ENCODE measurements at regions not wholly inside any gene's neighbourhood (a gene's known extent, or its start where the extent isn't known, plus 50 kb on each side); places are given as distances from the start of the nearest gene placed in this dataset.
A peak's percentile ranks its signal among the peaks of the same experiment; 100 is the strongest.

DNA sequence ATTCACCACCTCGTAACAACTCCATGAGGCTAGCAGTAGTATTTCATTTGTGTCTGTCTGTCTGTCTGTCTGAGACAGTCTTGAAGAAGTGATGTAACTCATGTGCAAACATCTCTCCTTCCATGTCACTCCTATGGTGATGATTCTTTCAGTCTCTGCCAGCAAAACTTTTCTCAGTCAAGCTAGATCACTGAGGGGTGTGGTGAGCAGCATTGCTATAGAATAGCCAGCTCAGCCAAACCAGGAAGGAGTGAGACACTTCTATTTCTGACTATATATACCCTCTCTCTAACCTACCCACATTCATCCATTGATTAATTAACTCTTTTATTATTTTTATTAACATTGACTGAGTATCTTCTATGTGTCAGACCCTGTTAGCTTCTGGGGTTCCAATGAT is 1095.1 kb upstream of the GYPC start:
- no peaks in the 10 kb centered on the region for H3K36me3 ChIP-seq (replicated peaks; ENCODE audit: insufficient read depth, low read depth)
- H3K27me3 ChIP-seq, result no peaks in the 10 kb centered on the region
- TF ChIP-seq EZH2phosphoT487 (IDR thresholded peaks at IDR 0.05; ENCODE audit: low read depth, severe bottlenecking, unreplicated experiment) (no peak), EZH2 (IDR thresholded peaks at IDR 0.05; ENCODE audit: borderline replicate concordance) (no peak)
- TF ChIP-seq, protein P1, sequence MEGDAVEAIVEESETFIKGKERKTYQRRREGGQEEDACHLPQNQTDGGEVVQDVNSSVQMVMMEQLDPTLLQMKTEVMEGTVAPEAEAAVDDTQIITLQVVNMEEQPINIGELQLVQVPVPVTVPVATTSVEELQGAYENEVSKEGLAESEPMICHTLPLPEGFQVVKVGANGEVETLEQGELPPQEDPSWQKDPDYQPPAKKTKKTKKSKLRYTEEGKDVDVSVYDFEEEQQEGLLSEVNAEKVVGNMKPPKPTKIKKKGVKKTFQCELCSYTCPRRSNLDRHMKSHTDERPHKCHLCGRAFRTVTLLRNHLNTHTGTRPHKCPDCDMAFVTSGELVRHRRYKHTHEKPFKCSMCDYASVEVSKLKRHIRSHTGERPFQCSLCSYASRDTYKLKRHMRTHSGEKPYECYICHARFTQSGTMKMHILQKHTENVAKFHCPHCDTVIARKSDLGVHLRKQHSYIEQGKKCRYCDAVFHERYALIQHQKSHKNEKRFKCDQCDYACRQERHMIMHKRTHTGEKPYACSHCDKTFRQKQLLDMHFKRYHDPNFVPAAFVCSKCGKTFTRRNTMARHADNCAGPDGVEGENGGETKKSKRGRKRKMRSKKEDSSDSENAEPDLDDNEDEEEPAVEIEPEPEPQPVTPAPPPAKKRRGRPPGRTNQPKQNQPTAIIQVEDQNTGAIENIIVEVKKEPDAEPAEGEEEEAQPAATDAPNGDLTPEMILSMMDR (IDR thresholded peaks at IDR 0.05; ENCODE audit: poor library complexity), result no peak
- peak overlapping the region; percentile 23 for H3K27ac ChIP-seq
- WGBS (ENCODE audit: low lambda C conversion rate, missing lambda C conversion rate), result 70% methylated on average over 1 of the region's 1 CpG
- no peaks in the 10 kb centered on the region for H3K4me1 ChIP-seq (ENCODE audit: insufficient read depth)
- no peaks in the 10 kb centered on the region for H4K20me1 ChIP-seq (ENCODE audit: insufficient read depth, poor library complexity, severe bottlenecking)
- no peaks in the 10 kb centered on the region for H3K9me2 ChIP-seq (replicated peaks; ENCODE audit: insufficient read depth)
- no peaks in the 10 kb centered on the region for H3K9me3 ChIP-seq (ENCODE audit: low read depth)
- H3K4me2 ChIP-seq, result no peak overlapping the region
- DNase-seq (ENCODE audit: low spot score), result no peak
- no peaks in the 10 kb centered on the region for H3K79me2 ChIP-seq
- H2AFZ ChIP-seq, result no peak overlapping the region
- no peak overlapping the region for H3K4me3 ChIP-seq

DNA sequence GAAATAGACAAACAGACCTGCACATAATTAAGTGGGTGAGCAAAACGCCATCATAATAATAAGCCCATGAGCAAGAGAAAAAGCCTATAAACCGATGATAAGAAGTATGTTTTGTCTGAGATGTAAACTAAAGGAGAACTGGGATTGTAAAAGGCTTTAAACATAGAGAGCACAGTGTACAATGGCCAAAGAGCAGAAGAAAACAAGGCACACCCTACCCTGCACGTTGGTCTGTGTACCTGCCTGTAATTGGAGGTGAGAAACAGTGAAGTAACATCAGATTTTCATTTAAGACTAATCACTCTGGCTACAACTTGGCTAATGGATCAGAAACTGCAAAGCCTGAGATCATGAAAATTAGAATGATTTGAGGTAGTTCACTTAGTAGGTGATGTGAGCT is 1094.7 kb upstream of the GYPC start:
- no peaks in the 10 kb centered on the region for H3K9me2 ChIP-seq (replicated peaks; ENCODE audit: insufficient read depth)
- H3K4me3 ChIP-seq, result no peak overlapping the region
- no peak overlapping the region for H2AFZ ChIP-seq
- no peaks in the 10 kb centered on the region for H3K36me3 ChIP-seq (replicated peaks; ENCODE audit: insufficient read depth, low read depth)
- H3K27me3 ChIP-seq, result no peaks in the 10 kb centered on the region
- WGBS (ENCODE audit: low lambda C conversion rate, missing lambda C conversion rate), result 36% methylated on average over 3 of the region's 3 CpGs
- no peaks in the 10 kb centered on the region for H4K20me1 ChIP-seq (ENCODE audit: insufficient read depth, poor library complexity, severe bottlenecking)
- H3K9me3 ChIP-seq (ENCODE audit: low read depth), result no peaks in the 10 kb centered on the region
- no peaks in the 10 kb centered on the region for H3K4me1 ChIP-seq (ENCODE audit: insufficient read depth)
- no peak for TF ChIP-seq EZH2 (IDR thresholded peaks at IDR 0.05; ENCODE audit: borderline replicate concordance)
- no peak for TF ChIP-seq EZH2phosphoT487 (IDR thresholded peaks at IDR 0.05; ENCODE audit: low read depth, severe bottlenecking, unreplicated experiment)
- TF ChIP-seq, protein P1 (IDR thresholded peaks at IDR 0.05; ENCODE audit: poor library complexity), result no peak
- H3K4me2 ChIP-seq, result no peak overlapping the region
- DNase-seq (ENCODE audit: low spot score), result no peak
- peak overlapping the region; percentile 23 for H3K27ac ChIP-seq
- H3K79me2 ChIP-seq, result no peaks in the 10 kb centered on the region

DNA sequence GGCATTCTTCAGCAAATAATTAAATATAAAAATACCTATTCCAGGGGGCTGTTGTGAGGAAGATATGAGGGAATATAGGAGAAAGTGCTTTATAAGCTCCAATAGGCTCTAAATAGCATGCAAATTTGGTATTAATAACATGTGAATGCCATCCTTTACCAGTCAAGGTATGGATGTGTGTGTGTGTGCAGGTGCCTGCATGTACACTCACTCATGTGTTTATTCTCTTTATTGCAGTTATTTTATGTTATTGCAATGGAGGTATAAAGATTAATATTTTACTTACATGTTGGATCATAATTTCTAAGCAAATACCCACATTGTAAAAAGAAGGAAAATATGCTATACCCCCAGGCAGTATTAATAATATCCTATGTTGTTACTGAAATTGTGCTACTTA is 1093.0 kb upstream of the GYPC start:
- Histone ChIP-seq H3K4me3 (no peak overlapping the region), H3K4me1 (ENCODE audit: insufficient read depth) (no peaks in the 10 kb centered on the region), H3K79me2 (no peaks in the 10 kb centered on the region), H3K27ac (no peak overlapping the region), H3K9me3 (ENCODE audit: low read depth) (no peaks in the 10 kb centered on the region), H3K9me2 (replicated peaks; ENCODE audit: insufficient read depth) (no peaks in the 10 kb centered on the region), H4K20me1 (ENCODE audit: insufficient read depth, poor library complexity, severe bottlenecking) (no peaks in the 10 kb centered on the region), H3K4me2 (no peak overlapping the region), H3K27me3 (no peaks in the 10 kb centered on the region), H2AFZ (no peak overlapping the region), H3K36me3 (replicated peaks; ENCODE audit: insufficient read depth, low read depth) (no peaks in the 10 kb centered on the region)
- no peak for TF ChIP-seq EZH2 (IDR thresholded peaks at IDR 0.05; ENCODE audit: borderline replicate concordance)
- no peak for TF ChIP-seq EZH2phosphoT487 (IDR thresholded peaks at IDR 0.05; ENCODE audit: low read depth, severe bottlenecking, unreplicated experiment)
- TF ChIP-seq, protein P1 (IDR thresholded peaks at IDR 0.05; ENCODE audit: poor library complexity), result no peak
- DNase-seq (ENCODE audit: low spot score), result no peak

DNA sequence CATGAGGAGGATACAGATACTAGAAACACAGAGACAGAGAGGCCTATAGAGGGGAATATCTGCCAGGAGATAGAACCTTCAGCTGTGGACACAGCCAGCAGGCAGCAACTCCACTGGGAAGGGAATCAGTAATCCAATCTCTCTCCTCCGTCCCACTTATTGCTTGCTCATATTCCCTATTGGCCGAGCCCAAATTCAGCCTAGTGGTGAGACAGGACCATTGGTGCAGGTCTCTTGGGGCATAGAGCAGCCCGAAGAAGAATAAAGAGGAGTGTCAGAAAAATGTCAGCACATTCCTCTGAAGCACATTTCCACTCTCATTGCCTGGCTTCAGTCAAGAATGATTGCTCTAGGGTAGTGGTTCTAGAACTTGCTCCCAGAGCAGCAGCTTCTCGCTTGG is 1091.5 kb upstream of the GYPC start:
- 60% methylated on average over 4 of the region's 4 CpGs for WGBS (ENCODE audit: low lambda C conversion rate, missing lambda C conversion rate)
- no peak overlapping the region for H3K4me3 ChIP-seq
- H4K20me1 ChIP-seq (ENCODE audit: insufficient read depth, poor library complexity, severe bottlenecking), result no peaks in the 10 kb centered on the region
- H3K79me2 ChIP-seq, result no peaks in the 10 kb centered on the region
- no peaks in the 10 kb centered on the region for H3K9me2 ChIP-seq (replicated peaks; ENCODE audit: insufficient read depth)
- TF ChIP-seq, protein P1 (IDR thresholded peaks at IDR 0.05; ENCODE audit: poor library complexity), result no peak
- TF ChIP-seq EZH2phosphoT487 (IDR thresholded peaks at IDR 0.05; ENCODE audit: low read depth, severe bottlenecking, unreplicated experiment), result no peak
- TF ChIP-seq EZH2 (IDR thresholded peaks at IDR 0.05; ENCODE audit: borderline replicate concordance), result no peak
- H3K4me1 ChIP-seq (ENCODE audit: insufficient read depth), result no peaks in the 10 kb centered on the region
- H3K9me3 ChIP-seq (ENCODE audit: low read depth), result no peaks in the 10 kb centered on the region
- H3K4me2 ChIP-seq, result no peak overlapping the region
- no peak for DNase-seq (ENCODE audit: low spot score)
- H3K27me3 ChIP-seq, result no peaks in the 10 kb centered on the region
- H3K27ac ChIP-seq, result no peak overlapping the region
- no peak overlapping the region for H2AFZ ChIP-seq
- H3K36me3 ChIP-seq (replicated peaks; ENCODE audit: insufficient read depth, low read depth), result no peaks in the 10 kb centered on the region
